ENCODE measurements at regions not wholly inside any gene's neighbourhood (a gene's known extent, or its start where the extent isn't known, plus 50 kb on each side); places are given as distances from the start of the nearest gene placed in this dataset.
"Not testable (repeated sequence)": the region's sequence is repeated elsewhere in the genome, so short reads cannot be mapped to it uniquely, and the experiment has no call there.

DNA sequence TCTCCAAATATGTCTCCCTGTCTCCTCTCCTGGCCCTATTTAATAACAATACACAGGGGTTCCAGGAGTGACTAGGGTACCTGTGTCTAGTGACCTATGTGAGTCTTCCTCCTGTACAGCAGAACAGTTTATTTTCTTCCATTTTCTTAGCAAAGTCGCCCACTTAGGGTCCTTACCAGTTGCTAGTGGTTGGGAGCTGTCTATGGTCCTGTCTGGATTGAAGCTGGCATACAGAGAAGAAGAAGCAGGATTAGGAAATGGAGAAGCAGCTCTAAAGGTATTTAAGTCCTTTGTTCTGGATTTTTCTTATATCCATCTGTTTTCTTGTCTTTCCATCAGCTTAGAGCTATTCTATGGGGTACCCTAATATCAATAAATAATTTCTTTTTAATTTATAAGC is 587.1 kb upstream of the CPEB2 start:
- Mint-ChIP-seq H3K27ac (ENCODE audit: low read depth) (no peak overlapping the region), H3K27me3 (no peaks in the 10 kb centered on the region), H3K4me1 (no peaks in the 10 kb centered on the region), H3K4me3 (no peak overlapping the region), H3K9me3 (no peaks in the 10 kb centered on the region), H3K36me3 (ENCODE audit: insufficient read depth) (no peaks in the 10 kb centered on the region)
- ATAC-seq (replicated peaks; ENCODE audit: extremely low read depth, poor library complexity, severe bottlenecking): no peak
- no peak for DNase-seq (ENCODE audit: low spot score in 2 of 2)

DNA sequence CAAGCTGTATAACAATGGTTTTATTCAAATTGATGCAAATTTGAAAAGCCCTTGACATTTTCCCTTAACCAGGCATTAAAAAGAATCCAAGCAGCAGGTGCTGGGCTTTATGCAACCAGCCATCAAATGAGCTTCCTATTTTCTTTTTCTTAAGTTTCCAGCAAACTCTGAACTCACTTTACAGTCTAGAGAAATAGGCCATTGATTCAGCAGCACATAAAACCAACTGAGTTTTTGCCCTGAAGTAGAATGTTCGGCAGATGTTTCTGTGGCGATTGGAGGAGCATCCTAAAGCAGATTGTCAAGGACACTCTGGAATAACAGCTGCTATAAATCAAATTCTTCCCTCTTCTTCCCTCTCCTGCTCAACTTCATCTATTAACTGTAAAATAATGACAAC is 582.8 kb upstream of the CPEB2 start:
- DNase-seq (ENCODE audit: low spot score in 2 of 2): no peak
- ATAC-seq (replicated peaks; ENCODE audit: extremely low read depth, poor library complexity, severe bottlenecking): no peak
- no peak overlapping the region for H3K4me3 Mint-ChIP-seq
- no peaks in the 10 kb centered on the region for H3K36me3 Mint-ChIP-seq (ENCODE audit: insufficient read depth)
- H3K9me3 Mint-ChIP-seq: peaks cover 5% of the 10 kb centered on the region
- no peaks in the 10 kb centered on the region for H3K4me1 Mint-ChIP-seq
- H3K27ac Mint-ChIP-seq (ENCODE audit: low read depth): no peak overlapping the region
- no peaks in the 10 kb centered on the region for H3K27me3 Mint-ChIP-seq

DNA sequence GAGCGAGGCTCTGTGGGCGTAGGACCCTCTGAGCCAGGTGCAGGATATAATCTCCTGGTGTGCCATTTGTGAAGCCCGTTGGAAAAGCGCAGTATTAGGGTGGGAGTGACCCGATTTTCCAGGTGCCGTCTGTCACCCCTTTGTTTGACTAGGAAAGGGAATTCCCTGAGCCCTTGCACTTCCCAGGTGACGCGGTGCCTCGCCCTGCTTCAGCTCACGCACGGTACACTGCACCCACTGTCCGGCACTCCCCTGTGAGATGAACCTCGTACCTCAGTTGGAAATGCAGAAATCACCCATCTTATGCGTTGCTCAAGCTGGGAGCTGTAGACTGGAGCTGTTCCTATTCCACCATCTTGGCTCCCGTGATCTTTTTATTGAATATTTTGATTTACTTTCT is 576.0 kb upstream of the CPEB2 start:
- H3K4me1 Mint-ChIP-seq; H3K27ac Mint-ChIP-seq (ENCODE audit: low read depth); H3K4me3 Mint-ChIP-seq; DNase-seq (ENCODE audit: low spot score in 2 of 2); ATAC-seq (replicated peaks; ENCODE audit: extremely low read depth, poor library complexity, severe bottlenecking); H3K27me3 Mint-ChIP-seq; H3K36me3 Mint-ChIP-seq (ENCODE audit: insufficient read depth): not testable (repeated sequence)
- peaks cover 20% of the 10 kb centered on the region for H3K9me3 Mint-ChIP-seq

DNA sequence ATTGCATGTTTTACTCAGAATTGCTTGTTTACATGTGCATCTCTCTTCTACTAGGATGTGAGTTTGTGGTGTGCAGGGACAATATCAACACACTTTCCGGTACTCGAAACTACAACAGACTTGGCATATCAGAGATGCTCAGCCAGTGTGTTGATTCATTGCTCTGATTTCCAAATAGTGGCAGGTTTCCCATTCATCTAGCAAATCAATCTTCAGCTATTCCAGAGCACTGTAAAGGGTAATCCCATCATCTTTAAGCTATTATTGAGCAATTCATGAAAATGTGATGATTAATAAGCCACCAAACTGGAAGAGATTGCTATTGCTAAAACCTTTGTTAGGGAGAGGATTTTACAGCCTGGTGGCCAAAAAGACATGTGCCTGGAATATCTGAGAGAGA is 574.2 kb upstream of the CPEB2 start:
- Mint-ChIP-seq H3K27ac (ENCODE audit: low read depth) (no peak overlapping the region), H3K9me3 (peaks cover 19% of the 10 kb centered on the region), H3K4me3 (no peak overlapping the region), H3K4me1 (no peaks in the 10 kb centered on the region), H3K27me3 (no peaks in the 10 kb centered on the region), H3K36me3 (ENCODE audit: insufficient read depth) (no peaks in the 10 kb centered on the region)
- ATAC-seq (replicated peaks; ENCODE audit: extremely low read depth, poor library complexity, severe bottlenecking) (no peak), DNase-seq (ENCODE audit: low spot score in 2 of 2) (no peak)

DNA sequence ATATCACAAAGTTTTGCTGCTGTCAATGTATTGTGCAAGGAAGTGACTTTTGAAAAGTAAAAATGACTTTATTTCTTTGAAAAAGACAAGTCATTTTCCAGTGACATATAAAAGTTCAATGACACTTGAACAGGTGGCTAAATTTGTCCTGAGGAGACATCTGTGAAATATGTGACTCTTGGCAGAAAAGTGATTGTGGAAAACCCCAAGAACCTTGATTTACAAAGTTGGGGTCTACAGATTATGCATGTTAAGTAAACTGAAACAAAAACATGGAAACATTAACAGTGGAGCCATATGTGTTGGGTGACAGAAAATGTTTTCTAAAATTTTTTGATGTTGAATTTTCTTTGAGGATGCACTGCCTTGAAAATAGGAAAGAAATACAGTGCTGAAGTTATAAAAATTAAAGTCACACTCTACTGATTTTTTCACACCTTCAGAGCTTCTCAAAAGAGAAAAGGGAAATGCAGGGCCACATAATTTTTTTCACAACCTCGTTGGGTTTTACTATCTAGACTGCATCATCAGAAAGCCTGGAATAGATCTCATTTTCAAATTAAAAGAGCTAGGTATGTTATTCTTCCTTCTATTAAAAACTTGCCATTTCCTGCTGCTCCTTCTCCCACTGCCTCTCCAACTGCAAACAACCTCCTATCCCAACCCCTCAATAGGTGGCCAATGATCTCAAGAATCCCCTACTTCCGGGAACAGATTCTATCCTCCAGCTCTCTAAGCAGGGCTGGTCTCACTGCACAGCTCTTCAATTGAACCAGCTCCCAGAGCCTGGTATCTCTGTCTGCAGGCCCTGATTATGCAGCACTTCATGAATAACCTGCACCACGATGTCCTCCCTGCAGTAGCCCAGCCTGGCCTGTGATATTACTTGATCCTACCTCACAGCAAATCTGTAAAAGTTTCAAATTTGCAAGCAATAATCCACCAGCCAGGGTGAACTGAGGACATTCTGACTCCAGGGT is 570.8 kb upstream of the CPEB2 start:
- Mint-ChIP-seq H3K4me1 (no peaks in the 10 kb centered on the region), H3K27ac (ENCODE audit: low read depth) (no peak overlapping the region), H3K27me3 (no peaks in the 10 kb centered on the region), H3K4me3 (no peak overlapping the region), H3K36me3 (ENCODE audit: insufficient read depth) (no peaks in the 10 kb centered on the region), H3K9me3 (peaks cover 14% of the 10 kb centered on the region)
- DNase-seq (ENCODE audit: low spot score in 2 of 2): no peak
- no peak for ATAC-seq (replicated peaks; ENCODE audit: extremely low read depth, poor library complexity, severe bottlenecking)

DNA sequence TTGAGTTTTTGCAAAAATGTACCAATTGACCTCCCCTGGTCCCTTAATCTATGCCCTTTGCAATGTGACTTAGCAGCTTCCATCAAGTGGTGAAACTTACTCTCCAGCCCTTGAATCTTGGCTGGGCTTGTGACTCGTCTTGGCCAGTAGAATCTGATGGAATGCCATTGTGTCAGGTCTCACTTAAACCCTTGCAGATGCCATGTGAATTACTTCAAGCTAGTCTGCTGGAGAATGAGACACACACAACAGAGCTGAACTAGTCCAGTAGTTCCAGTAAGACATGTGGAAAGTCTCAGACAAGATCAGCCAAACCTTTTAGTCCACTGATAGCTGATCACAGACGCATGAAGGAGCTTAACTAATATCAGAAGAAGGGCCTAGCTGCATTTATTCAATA is 567.8 kb upstream of the CPEB2 start:
- no peak for ATAC-seq (replicated peaks; ENCODE audit: extremely low read depth, poor library complexity, severe bottlenecking)
- Mint-ChIP-seq H3K27me3 (no peaks in the 10 kb centered on the region), H3K36me3 (ENCODE audit: insufficient read depth) (no peaks in the 10 kb centered on the region)

DNA sequence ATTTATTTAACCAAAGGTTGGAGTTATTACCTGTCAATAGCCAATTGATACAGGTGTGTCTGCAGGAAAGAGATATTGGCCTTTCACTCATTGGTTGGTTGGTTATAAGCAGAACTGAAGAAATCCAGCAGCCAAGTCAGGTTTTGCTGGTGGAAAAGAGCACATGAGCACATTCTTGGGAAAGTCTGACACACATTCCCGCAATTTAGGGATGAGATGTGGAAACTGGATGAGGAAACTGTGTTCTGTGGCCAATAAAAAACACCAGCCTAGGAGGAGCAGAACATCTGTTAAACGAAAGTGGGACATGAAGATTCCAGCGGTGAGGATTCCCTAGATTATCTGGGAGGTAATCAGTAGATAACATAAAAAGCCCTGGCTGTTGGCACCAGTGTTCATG is 567.4 kb upstream of the CPEB2 start:
- Mint-ChIP-seq H3K36me3 (ENCODE audit: insufficient read depth) (peaks cover 2% of the 10 kb centered on the region), H3K9me3 (no peaks in the 10 kb centered on the region), H3K27me3 (no peaks in the 10 kb centered on the region), H3K4me1 (no peaks in the 10 kb centered on the region), H3K27ac (ENCODE audit: low read depth) (no peak overlapping the region), H3K4me3 (no peak overlapping the region)
- DNase-seq (ENCODE audit: low spot score in 2 of 2) (no peak), ATAC-seq (replicated peaks; ENCODE audit: extremely low read depth, poor library complexity, severe bottlenecking) (no peak)

More for the DNA sequence above, 567.8 kb upstream of the CPEB2 start:
- Mint-ChIP-seq H3K4me1 (no peaks in the 10 kb centered on the region), H3K27ac (ENCODE audit: low read depth) (no peak overlapping the region), H3K9me3 (no peaks in the 10 kb centered on the region), H3K4me3 (no peak overlapping the region)
- no peak for DNase-seq (ENCODE audit: low spot score in 2 of 2)

DNA sequence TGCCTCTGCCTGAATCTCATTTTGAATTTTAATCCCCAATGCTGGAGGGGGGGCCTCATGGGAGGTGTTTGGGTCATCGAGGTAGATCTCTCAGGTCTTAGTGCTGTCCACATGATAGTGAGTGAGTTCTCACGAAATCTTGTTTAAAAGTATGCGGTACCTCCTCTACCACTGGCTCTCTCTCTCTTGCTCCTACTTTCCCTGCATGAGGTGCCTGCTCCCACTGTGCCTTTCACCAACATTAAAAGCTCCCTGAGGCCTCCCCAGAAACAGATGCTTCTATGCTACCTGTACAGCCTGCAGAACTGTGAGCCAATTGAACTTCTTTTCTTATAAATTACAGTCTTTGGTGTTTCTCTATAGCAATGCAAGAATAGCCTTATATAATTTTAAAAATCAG is 560.7 kb upstream of the CPEB2 start:
- H3K36me3 Mint-ChIP-seq (ENCODE audit: insufficient read depth): peaks cover 2% of the 10 kb centered on the region
- no peaks in the 10 kb centered on the region for H3K27me3 Mint-ChIP-seq
- no peak for DNase-seq (ENCODE audit: low spot score in 2 of 2)
- peaks cover 7% of the 10 kb centered on the region for H3K9me3 Mint-ChIP-seq
- no peaks in the 10 kb centered on the region for H3K4me1 Mint-ChIP-seq
- ATAC-seq (replicated peaks; ENCODE audit: extremely low read depth, poor library complexity, severe bottlenecking): no peak
- no peak overlapping the region for H3K4me3 Mint-ChIP-seq
- H3K27ac Mint-ChIP-seq (ENCODE audit: low read depth): no peak overlapping the region

DNA sequence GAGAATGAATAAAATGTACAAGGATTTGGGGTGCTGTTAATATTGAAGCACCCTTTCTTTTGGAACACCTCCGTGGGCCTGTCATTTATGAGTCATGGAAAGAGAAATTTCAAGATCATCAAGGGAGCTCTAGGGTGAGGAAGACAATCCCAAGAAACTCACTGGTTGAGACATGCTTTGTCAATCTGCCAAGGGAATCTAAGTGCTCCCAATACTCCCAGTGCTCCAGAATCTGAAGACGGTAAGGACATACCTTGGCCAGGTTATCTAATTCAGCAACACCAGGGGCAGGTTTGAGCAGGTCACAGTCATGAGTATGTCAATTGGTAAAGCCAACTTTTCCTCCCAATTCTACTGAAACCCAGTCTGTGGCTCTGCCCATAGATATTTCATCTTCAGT is 556.4 kb upstream of the CPEB2 start:
- Mint-ChIP-seq H3K9me3 (peaks cover 7% of the 10 kb centered on the region), H3K4me1 (no peaks in the 10 kb centered on the region), H3K27ac (ENCODE audit: low read depth) (no peak overlapping the region), H3K27me3 (no peaks in the 10 kb centered on the region), H3K4me3 (no peak overlapping the region), H3K36me3 (ENCODE audit: insufficient read depth) (no peaks in the 10 kb centered on the region)
- ATAC-seq (replicated peaks; ENCODE audit: extremely low read depth, poor library complexity, severe bottlenecking): no peak
- no peak for DNase-seq (ENCODE audit: low spot score in 2 of 2)

DNA sequence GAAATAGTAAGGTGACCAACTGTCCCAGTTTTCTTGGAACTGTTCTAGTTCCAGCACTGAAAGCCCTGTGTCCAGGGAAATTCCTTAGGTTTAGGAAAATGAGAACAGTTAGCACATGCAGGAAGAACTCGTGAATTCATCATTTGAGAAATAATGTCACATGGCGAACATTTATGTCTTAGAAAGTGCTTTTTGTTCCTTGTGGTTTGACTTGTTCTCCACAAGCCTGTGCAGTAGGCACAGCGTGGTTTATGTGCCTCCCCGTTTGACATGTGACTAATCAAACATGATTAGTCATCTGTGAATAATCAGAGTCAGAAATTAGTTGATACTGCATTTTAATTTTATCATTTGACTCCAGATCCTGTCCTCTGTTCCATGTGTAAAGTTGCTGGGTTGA is 556.0 kb upstream of the CPEB2 start:
- Mint-ChIP-seq H3K27me3 (no peaks in the 10 kb centered on the region), H3K4me3 (no peak overlapping the region), H3K27ac (ENCODE audit: low read depth) (no peak overlapping the region), H3K4me1 (no peaks in the 10 kb centered on the region), H3K9me3 (peaks cover 7% of the 10 kb centered on the region), H3K36me3 (ENCODE audit: insufficient read depth) (no peaks in the 10 kb centered on the region)
- ATAC-seq (replicated peaks; ENCODE audit: extremely low read depth, poor library complexity, severe bottlenecking) (no peak), DNase-seq (ENCODE audit: low spot score in 2 of 2) (no peak)

DNA sequence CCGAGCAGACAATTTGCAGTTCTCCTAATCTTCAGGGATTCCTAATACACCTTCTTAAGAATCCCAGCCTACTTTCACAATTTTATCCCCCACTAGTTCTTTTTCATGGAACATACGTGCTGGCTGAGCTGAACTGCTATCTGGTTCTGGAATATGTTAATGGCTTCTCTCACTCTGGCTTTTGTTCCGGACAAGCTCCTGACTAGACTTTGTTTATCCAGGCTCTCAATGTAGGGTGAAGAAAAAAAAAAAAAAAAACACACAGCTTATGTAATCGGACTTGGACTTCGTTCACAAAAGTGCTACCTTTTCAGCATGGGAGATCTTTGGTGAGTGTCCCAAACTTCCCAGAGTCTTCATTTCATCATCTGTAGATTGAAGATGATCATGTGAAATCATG is 555.4 kb upstream of the CPEB2 start:
- Mint-ChIP-seq H3K27ac (ENCODE audit: low read depth) (no peak overlapping the region), H3K4me1 (no peaks in the 10 kb centered on the region), H3K27me3 (no peaks in the 10 kb centered on the region), H3K36me3 (ENCODE audit: insufficient read depth) (no peaks in the 10 kb centered on the region), H3K4me3 (no peak overlapping the region), H3K9me3 (peaks cover 7% of the 10 kb centered on the region)
- DNase-seq (ENCODE audit: low spot score in 2 of 2): no peak
- ATAC-seq (replicated peaks; ENCODE audit: extremely low read depth, poor library complexity, severe bottlenecking): no peak

DNA sequence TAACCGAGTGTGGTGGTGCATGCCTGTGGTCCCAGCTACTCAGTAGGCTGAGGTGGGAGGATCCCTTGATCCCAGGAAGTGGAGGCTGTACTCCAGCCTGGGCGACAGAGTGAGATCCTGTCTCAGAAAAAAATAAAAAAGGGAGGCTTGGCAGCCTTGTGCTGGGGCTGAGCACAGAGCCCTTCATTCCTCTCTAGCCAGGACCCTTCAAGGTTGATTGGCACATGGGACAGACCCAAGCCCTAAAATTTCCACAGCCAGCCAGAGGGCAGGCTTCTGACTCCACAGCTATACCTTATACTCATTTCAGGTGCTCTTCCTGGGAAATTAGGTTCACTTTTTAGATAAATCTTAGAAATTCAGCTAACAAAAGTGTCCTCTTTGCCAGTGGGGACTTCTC is 553.0 kb upstream of the CPEB2 start:
- H3K4me3 Mint-ChIP-seq: no peak overlapping the region
- no peak overlapping the region for H3K27ac Mint-ChIP-seq (ENCODE audit: low read depth)
- no peaks in the 10 kb centered on the region for H3K36me3 Mint-ChIP-seq (ENCODE audit: insufficient read depth)
- H3K27me3 Mint-ChIP-seq: no peaks in the 10 kb centered on the region
- no peak for ATAC-seq (replicated peaks; ENCODE audit: extremely low read depth, poor library complexity, severe bottlenecking)
- DNase-seq (ENCODE audit: low spot score in 2 of 2): no peak
- no peaks in the 10 kb centered on the region for H3K4me1 Mint-ChIP-seq
- peaks cover 13% of the 10 kb centered on the region for H3K9me3 Mint-ChIP-seq

DNA sequence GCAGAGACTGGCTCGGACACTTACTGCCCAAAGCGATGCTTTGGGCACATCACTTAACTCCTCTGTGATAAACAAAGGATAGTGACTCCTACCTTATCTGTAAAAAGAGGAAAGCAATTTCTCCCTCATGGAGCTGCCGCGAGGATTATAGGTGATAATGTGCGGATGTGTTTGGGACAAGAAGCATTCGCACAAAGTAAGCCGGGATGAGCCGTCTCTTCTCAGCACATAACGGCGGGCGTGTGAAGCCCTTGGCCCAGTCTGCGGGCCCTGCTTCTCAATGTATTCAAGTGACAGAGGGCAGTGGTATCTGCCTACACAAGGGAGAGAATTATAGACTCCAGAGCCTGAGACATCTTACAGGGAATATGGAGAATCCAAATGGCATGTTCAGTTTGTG is 550.3 kb upstream of the CPEB2 start:
- H3K27me3 Mint-ChIP-seq: no peaks in the 10 kb centered on the region
- ATAC-seq (replicated peaks; ENCODE audit: extremely low read depth, poor library complexity, severe bottlenecking): no peak
- no peak overlapping the region for H3K27ac Mint-ChIP-seq (ENCODE audit: low read depth)
- no peak for DNase-seq (ENCODE audit: low spot score in 2 of 2)
- H3K4me3 Mint-ChIP-seq: no peak overlapping the region
- peaks cover 11% of the 10 kb centered on the region for H3K9me3 Mint-ChIP-seq
- no peaks in the 10 kb centered on the region for H3K4me1 Mint-ChIP-seq
- no peaks in the 10 kb centered on the region for H3K36me3 Mint-ChIP-seq (ENCODE audit: insufficient read depth)

Data from central memory CD8-positive, alpha-beta T cell (primary cell).